H1 (cell line): ENCODE measurements at regions not wholly inside any gene's neighbourhood (a gene's known extent, or its start where the extent isn't known, plus 50 kb on each side); places are given as distances from the start of the nearest gene placed in this dataset.

Experiments
- CTCF ChIA-PET: fragments of 300-600 bp; sonication (Branson Sonifier 250); formaldehyde crosslinking; loops from one replicate; lab custom pipeline; 2021; ENCODE audit not compliant: partially characterized antibody; lab: Charles Lee
- POLR2A ChIA-PET: fragments of 300-600 bp; sonication (Branson Sonifier 250); formaldehyde crosslinking; loops from one replicate; lab custom pipeline; 2021; ENCODE audit warnings: inconsistent platforms; ENCODE audit not compliant: partially characterized antibody; lab: Charles Lee
- DNase-seq, 2 experiments: peaks; one replicate each; pipeline versions ENCODE4 v3.0.0 to v3.0.0-alpha.2; 2010 to 2022; ENCODE audit warnings: low spot score in 2 of 2, low read depth in 1 of 2, mixed read lengths in 1 of 2
- FAIRE-seq: peaks from 2 replicates; lab custom pipeline; 2011; peaks lifted over from hg19 to GRCh38; lab: Jason Lieb, UNC
- H2AFZ ChIP-seq: 2 replicates; pipeline ENCODE4 v1.8.1; 2012; ENCODE audit warnings: low read length, inconsistent platforms
- H2AK5ac ChIP-seq: 2 replicates; pipeline ENCODE4 v1.6.1; 2013; ENCODE audit warnings: low read depth, low read length
- H2BK120ac ChIP-seq: replicated peaks from 2 replicates; pipeline ENCODE3; 2013; ENCODE audit warnings: low read depth, low read length, inconsistent platforms
- H2BK12ac ChIP-seq: 2 replicates; pipeline ENCODE4 v1.6.1; 2013; ENCODE audit warnings: low read depth, low read length
- H2BK15ac ChIP-seq: 2 replicates; pipeline ENCODE4 v1.6.1; 2013; ENCODE audit warnings: low read length
- H2BK20ac ChIP-seq: 2 replicates; pipeline ENCODE4 v1.6.1; 2013; ENCODE audit warnings: low read length
- H2BK5ac ChIP-seq: 2 replicates; pipeline ENCODE4 v1.6.1; 2013; ENCODE audit warnings: low read depth, low read length
- H3K14ac ChIP-seq: 2 replicates; pipeline ENCODE4 v1.6.1; 2013; ENCODE audit warnings: inconsistent platforms; ENCODE audit not compliant: insufficient read length
- H3K18ac ChIP-seq: 2 replicates; pipeline ENCODE4 v1.6.1; 2013; ENCODE audit warnings: low read length; ENCODE audit errors: extremely low read depth
- H3K23ac ChIP-seq: 2 replicates; pipeline ENCODE4 v1.6.1; 2013; ENCODE audit warnings: inconsistent platforms; ENCODE audit not compliant: insufficient read length
- H3K23me2 ChIP-seq: 2 replicates; pipeline ENCODE4 v1.6.1; 2013; ENCODE audit warnings: low read depth, low read length
- H3K27ac ChIP-seq: 2 replicates; pipeline ENCODE4 v1.6.1; 2011; ENCODE audit warnings: low read depth, low read length, inconsistent platforms
- H3K27me3 ChIP-seq, 4 experiments: replicated peaks in 1 of 4; 1 replicate in 1 of 4; 2 replicates in 3 of 4; pipeline versions ENCODE4 v1.6.1 to v1.8.1; 2011 to 2013; ENCODE audit warnings: low read length in 3 of 4, mild to moderate bottlenecking in 3 of 4, inconsistent platforms in 2 of 4, mixed read lengths in 2 of 4, moderate library complexity in 1 of 4; ENCODE audit not compliant: control insufficient read depth in 3 of 4, insufficient read depth in 3 of 4; ENCODE audit errors: extremely low read depth in 1 of 4
- H3K36me3 ChIP-seq, 4 experiments: 2 replicates each; pipeline versions ENCODE4 v1.6.1 to v1.8.1; 2011 to 2013; ENCODE audit warnings: mild to moderate bottlenecking in 4 of 4, low read length in 3 of 4, moderate library complexity in 2 of 4, control low read depth in 1 of 4, inconsistent platforms in 1 of 4; ENCODE audit not compliant: insufficient read depth in 4 of 4, control insufficient read depth in 2 of 4
- H3K4ac ChIP-seq: replicated peaks from 2 replicates; pipeline ENCODE3; 2013; ENCODE audit warnings: low read length, low read depth, mixed read lengths, inconsistent platforms; ENCODE audit not compliant: insufficient read length
- H3K4me1 ChIP-seq, 4 experiments: replicated peaks in 1 of 4; 1 replicate in 1 of 4; 2 replicates in 3 of 4; pipeline versions ENCODE4 v1.6.1 to v1.8.1; 2011 to 2013; ENCODE audit warnings: low read length in 3 of 4, inconsistent platforms in 2 of 4, mixed read lengths in 1 of 4; ENCODE audit not compliant: insufficient read depth in 4 of 4, control insufficient read depth in 3 of 4
- H3K4me2 ChIP-seq, 2 experiments: 2 replicates each; pipeline versions ENCODE4 v1.6.1 to v1.8.1; 2011 to 2013; ENCODE audit warnings: low read depth in 2 of 2, low read length in 2 of 2, control low read depth in 1 of 2, inconsistent platforms in 1 of 2, mild to moderate bottlenecking in 1 of 2; ENCODE audit not compliant: insufficient read depth in 1 of 2
- H3K4me3 ChIP-seq, 4 experiments: fragments of 200-600, 300-600 bp in 1 of 4; sonication (generic), shearing (Covaris generic), sonication (Bioruptor Twin) in 1 of 4; 2 replicates each; pipeline versions ENCODE4 v1.5.1 to v1.8.1; 2011 to 2016; ENCODE audit warnings: low read length in 4 of 4, low read depth in 3 of 4, control low read depth in 2 of 4, inconsistent platforms in 2 of 4, mild to moderate bottlenecking in 2 of 4, mixed read lengths in 1 of 4, moderate library complexity in 1 of 4; ENCODE audit not compliant: insufficient read depth in 2 of 4; ENCODE audit errors: extremely low read depth in 1 of 4
- H3K56ac ChIP-seq: replicated peaks from 2 replicates; pipeline ENCODE3; 2013; ENCODE audit warnings: low read depth, mild to moderate bottlenecking, mixed read lengths, low read length, inconsistent platforms; ENCODE audit not compliant: insufficient read length
- H3K79me1 ChIP-seq: 2 replicates; pipeline ENCODE4 v1.6.1; 2013; ENCODE audit warnings: low read depth, low read length, control low read depth
- H3K79me2 ChIP-seq, 2 experiments: 2 replicates each; pipeline versions ENCODE4 v1.6.1 to v1.8.1; 2012 to 2013; ENCODE audit warnings: low read length in 2 of 2, mild to moderate bottlenecking in 2 of 2, inconsistent platforms in 1 of 2; ENCODE audit not compliant: insufficient read depth in 2 of 2, control insufficient read depth in 1 of 2
- H3K9ac ChIP-seq, 4 experiments: replicated peaks in 1 of 4; 1 replicate in 1 of 4; 2 replicates in 3 of 4; pipeline versions ENCODE4 v1.6.1 to v1.8.1; 2011 to 2013; ENCODE audit warnings: low read depth in 3 of 4, low read length in 3 of 4, control low read depth in 2 of 4, mild to moderate bottlenecking in 2 of 4, moderate library complexity in 2 of 4, inconsistent platforms in 1 of 4; ENCODE audit errors: extremely low read depth in 1 of 4
- H3K9me3 ChIP-seq, 2 experiments: 2 replicates each; pipeline versions ENCODE4 v1.6.1 to v1.8.1; 2012 to 2013; ENCODE audit warnings: mild to moderate bottlenecking in 2 of 2, moderate library complexity in 2 of 2, control low read depth in 1 of 2, inconsistent platforms in 1 of 2, low read depth in 1 of 2, low read length in 1 of 2, mixed read lengths in 1 of 2; ENCODE audit not compliant: insufficient read depth in 2 of 2
- H4K20me1 ChIP-seq, 2 experiments: replicated peaks in 1 of 2; 2 replicates each; pipeline versions ENCODE3 to v1.8.1; 2011 to 2013; ENCODE audit warnings: inconsistent platforms in 2 of 2, low read length in 2 of 2, mild to moderate bottlenecking in 1 of 2; ENCODE audit not compliant: insufficient read depth in 2 of 2, control insufficient read depth in 1 of 2
- H4K5ac ChIP-seq: 2 replicates; pipeline ENCODE4 v1.6.1; 2013; ENCODE audit warnings: low read length, low read depth, mixed read lengths, inconsistent platforms; ENCODE audit not compliant: insufficient read length
- H4K8ac ChIP-seq: 2 replicates; pipeline ENCODE4 v1.8.0; 2013; ENCODE audit warnings: mild to moderate bottlenecking, moderate library complexity, low read length, inconsistent platforms; ENCODE audit not compliant: insufficient read depth; ENCODE audit errors: extremely low read depth
- H4K91ac ChIP-seq: replicated peaks from 2 replicates; pipeline ENCODE3; 2013; ENCODE audit warnings: low read length, mixed read lengths, inconsistent platforms; ENCODE audit not compliant: insufficient read length
- ASH2L ChIP-seq: fragments of 200-600, 300-600 bp; sonication (generic); IDR thresholded peaks from one replicate; pipeline ENCODE4 v1.7.1; 2017; ENCODE audit warnings: low read length
- BCL11A ChIP-seq, 2 experiments: IDR thresholded peaks; one replicate each; pipeline ENCODE4 v1.6.1; 2011; ENCODE audit warnings: low read depth in 2 of 2, low read length in 2 of 2, mild to moderate bottlenecking in 2 of 2
- MAFK ChIP-seq: IDR thresholded peaks from 2 replicates; pipeline ENCODE4 v1.6.1; 2012; ENCODE audit warnings: low read depth, mild to moderate bottlenecking, improper control_type of control experiment, low read length
- RFX5 ChIP-seq: IDR thresholded peaks from 2 replicates; pipeline ENCODE4 v1.6.1; 2011; ENCODE audit warnings: low read depth, low read length, improper control_type of control experiment, borderline replicate concordance
- WGBS, 2 experiments: shearing (Covaris generic) in 1 of 2; methylation state at CpG; one replicate each; pipeline versions ENCODE4 v1.1.6 to v1.1.7; 2013 to 2015; ENCODE audit warnings: low lambda C conversion rate in 2 of 2, mixed read lengths in 2 of 2, inconsistent platforms in 1 of 2, low coverage in 1 of 2, missing lambda C conversion rate in 1 of 2; ENCODE audit not compliant: insufficient replicate concordance in 2 of 2, insufficient coverage in 1 of 2, insufficient read length in 1 of 2; ENCODE audit errors: extremely low coverage in 1 of 2, missing lambda C conversion rate in 1 of 2; 5-methylcytosine and 5-hydroxymethylcytosine counted together
- TF ChIP-seq, protein P1 (sequence below): IDR thresholded peaks from 2 replicates; pipeline ENCODE4 v1.6.1; 2012; ENCODE audit warnings: low read length, inconsistent platforms
- TF ChIP-seq, protein P2 (sequence below): IDR thresholded peaks from 2 replicates; pipeline ENCODE4 v1.6.1; 2012; ENCODE audit warnings: inconsistent platforms
- TF ChIP-seq, protein P3 (sequence below): IDR thresholded peaks from 2 replicates; pipeline ENCODE4 v1.6.1; 2011; ENCODE audit warnings: low read length, improper control_type of control experiment

DNA sequence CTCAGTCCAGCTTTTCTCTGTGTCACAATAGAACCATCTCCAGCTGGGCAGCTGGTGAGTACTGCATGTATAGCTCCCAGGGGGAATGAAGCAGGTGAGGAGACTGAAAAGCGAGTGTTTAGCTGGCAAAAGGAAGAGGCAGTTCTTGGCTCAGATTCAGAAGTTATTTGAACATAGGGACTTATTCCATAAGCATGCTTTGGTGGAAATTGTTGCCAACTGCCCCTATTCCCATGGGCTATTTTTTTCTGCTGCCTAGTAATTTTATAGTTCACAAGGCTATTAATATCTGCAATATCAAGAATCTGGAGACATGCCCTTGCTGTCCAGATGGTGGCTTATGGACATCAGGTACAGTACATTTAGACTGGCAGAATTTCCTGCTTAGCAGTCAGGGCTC lies 1112.7 kb downstream of the LRFN5 start:
- no peak overlapping the region for H3K4me3 ChIP-seq
- H2AFZ ChIP-seq = no peak overlapping the region
- no peak for FAIRE-seq
- H3K79me1 ChIP-seq = no peaks in the 10 kb centered on the region
- H3K23ac ChIP-seq = no peak overlapping the region
- no peaks in the 10 kb centered on the region for H3K79me2 ChIP-seq
- H2BK12ac ChIP-seq = no peak overlapping the region
- no peak overlapping the region for H2AK5ac ChIP-seq
- H3K36me3 ChIP-seq = no peaks in the 10 kb centered on the region
- no peak overlapping the region for H4K5ac ChIP-seq
- H3K18ac ChIP-seq = no peak overlapping the region
- H3K4ac ChIP-seq = no peak overlapping the region
- ChIA-PET CTCF (no interaction called here), POLR2A (no interaction called here)
- H4K8ac ChIP-seq = no peak overlapping the region
- H3K23me2 ChIP-seq = no peaks in the 10 kb centered on the region
- no peak for DNase-seq
- no peak overlapping the region for H3K9ac ChIP-seq
- no peaks in the 10 kb centered on the region for H4K20me1 ChIP-seq
- H3K4me2 ChIP-seq = no peak overlapping the region
- no peaks in the 10 kb centered on the region for H3K27me3 ChIP-seq
- no peaks in the 10 kb centered on the region for H3K9me3 ChIP-seq
- no peak overlapping the region for H3K27ac ChIP-seq
- H2BK120ac ChIP-seq = no peak overlapping the region
- no peak overlapping the region for H3K56ac ChIP-seq
- no peak overlapping the region for H3K14ac ChIP-seq
- no peak overlapping the region for H4K91ac ChIP-seq
- 100% methylated on average over 1 of the region's 1 CpG; no CpG with 5 or more reads in 1 of the 2 experiments for WGBS, 2 experiments
- no peak overlapping the region for H2BK5ac ChIP-seq
- H3K4me1 ChIP-seq = no peaks in the 10 kb centered on the region
- no peak overlapping the region for H2BK20ac ChIP-seq
- no peak overlapping the region for H2BK15ac ChIP-seq
- no peak for TF ChIP-seq RFX5
- no peak for TF ChIP-seq BCL11A (IDR thresholded peaks at IDR 0.05; ENCODE audit: low read depth in 2 of 2, low read length in 2 of 2)
- TF ChIP-seq, protein P1, sequence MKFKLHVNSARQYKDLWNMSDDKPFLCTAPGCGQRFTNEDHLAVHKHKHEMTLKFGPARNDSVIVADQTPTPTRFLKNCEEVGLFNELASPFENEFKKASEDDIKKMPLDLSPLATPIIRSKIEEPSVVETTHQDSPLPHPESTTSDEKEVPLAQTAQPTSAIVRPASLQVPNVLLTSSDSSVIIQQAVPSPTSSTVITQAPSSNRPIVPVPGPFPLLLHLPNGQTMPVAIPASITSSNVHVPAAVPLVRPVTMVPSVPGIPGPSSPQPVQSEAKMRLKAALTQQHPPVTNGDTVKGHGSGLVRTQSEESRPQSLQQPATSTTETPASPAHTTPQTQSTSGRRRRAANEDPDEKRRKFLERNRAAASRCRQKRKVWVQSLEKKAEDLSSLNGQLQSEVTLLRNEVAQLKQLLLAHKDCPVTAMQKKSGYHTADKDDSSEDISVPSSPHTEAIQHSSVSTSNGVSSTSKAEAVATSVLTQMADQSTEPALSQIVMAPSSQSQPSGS = no peak
- TF ChIP-seq, protein P2, sequence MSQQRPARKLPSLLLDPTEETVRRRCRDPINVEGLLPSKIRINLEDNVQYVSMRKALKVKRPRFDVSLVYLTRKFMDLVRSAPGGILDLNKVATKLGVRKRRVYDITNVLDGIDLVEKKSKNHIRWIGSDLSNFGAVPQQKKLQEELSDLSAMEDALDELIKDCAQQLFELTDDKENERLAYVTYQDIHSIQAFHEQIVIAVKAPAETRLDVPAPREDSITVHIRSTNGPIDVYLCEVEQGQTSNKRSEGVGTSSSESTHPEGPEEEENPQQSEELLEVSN = no peak
- TF ChIP-seq, protein P3, sequence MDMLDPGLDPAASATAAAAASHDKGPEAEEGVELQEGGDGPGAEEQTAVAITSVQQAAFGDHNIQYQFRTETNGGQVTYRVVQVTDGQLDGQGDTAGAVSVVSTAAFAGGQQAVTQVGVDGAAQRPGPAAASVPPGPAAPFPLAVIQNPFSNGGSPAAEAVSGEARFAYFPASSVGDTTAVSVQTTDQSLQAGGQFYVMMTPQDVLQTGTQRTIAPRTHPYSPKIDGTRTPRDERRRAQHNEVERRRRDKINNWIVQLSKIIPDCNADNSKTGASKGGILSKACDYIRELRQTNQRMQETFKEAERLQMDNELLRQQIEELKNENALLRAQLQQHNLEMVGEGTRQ = no peak
- no peak for TF ChIP-seq ASH2L
- no peak for TF ChIP-seq MAFK
